HEK293T (cell line): ENCODE measurements at regions not wholly inside any gene's neighbourhood (a gene's known extent, or its start where the extent isn't known, plus 50 kb on each side); places are given as distances from the start of the nearest gene placed in this dataset.

Experiments
- SUZ12 ChIP-seq: fragments of 450-650 bp; IDR thresholded peaks from 2 replicates; pipeline ENCODE4 v1.6.1; 2016; ENCODE audit warnings: mild to moderate bottlenecking
- TARDBP ChIP-seq: fragments of 450-650 bp; IDR thresholded peaks from 2 replicates; pipeline ENCODE4 v1.6.1; 2016

DNA sequence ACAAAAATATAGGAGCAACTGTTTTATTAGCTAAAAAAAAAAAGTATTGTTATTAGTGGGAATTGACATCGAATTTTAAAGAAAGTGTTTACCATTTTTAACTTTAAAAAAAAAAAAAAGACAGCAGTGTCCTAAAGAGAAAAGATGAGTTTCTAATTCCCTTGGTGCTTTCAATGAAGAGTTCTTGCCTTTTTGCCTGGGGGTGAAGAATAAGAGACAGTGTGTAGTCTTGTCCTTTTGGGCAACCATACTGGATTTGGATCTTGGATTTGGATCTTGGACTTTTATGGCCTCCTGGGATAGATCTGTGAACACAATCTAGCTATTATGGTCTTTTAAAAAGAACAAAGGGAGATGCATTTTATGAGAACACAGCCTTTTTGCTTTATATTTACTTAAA lies 60.2 kb upstream of the GLS start:
- no peak for TF ChIP-seq SUZ12
- no peak for TF ChIP-seq TARDBP
